Smooth muscle cell (in vitro differentiated cells): ENCODE measurements at regions not wholly inside any gene's neighbourhood (a gene's known extent, or its start where the extent isn't known, plus 50 kb on each side); places are given as distances from the start of the nearest gene placed in this dataset.

Experiments
- DNase-seq: peaks from one replicate; lab custom pipeline; 2025; ENCODE audit not compliant: unreplicated experiment; lab: John Stamatoyannopoulos, UW
- H2AFZ ChIP-seq: fragments of 200-600 bp; sonication (generic); 2 replicates; pipeline ENCODE4 v1.6.0; 2016; ENCODE audit warnings: antibody characterized with exemption, low read depth, mild to moderate bottlenecking
- H3F3A ChIP-seq: fragments of 200-600 bp; sonication (generic); 2 replicates; pipeline ENCODE4 v1.6.0; 2017; ENCODE audit warnings: antibody characterized with exemption, low read depth
- H3K27ac ChIP-seq: fragments of 200-600 bp; sonication (generic); 2 replicates; pipeline ENCODE4 v1.5.1; 2016; ENCODE audit warnings: low read depth, mild to moderate bottlenecking
- H3K27me3 ChIP-seq: fragments of 200-600 bp; sonication (generic); 2 replicates; pipeline ENCODE4 v1.6.1; 2016; ENCODE audit warnings: low read depth, mild to moderate bottlenecking
- H3K36me3 ChIP-seq: fragments of 200-600 bp; sonication (generic); 2 replicates; pipeline ENCODE4 v1.5.1; 2016; ENCODE audit warnings: low read depth
- H3K4me1 ChIP-seq: fragments of 200-600 bp; sonication (generic); 2 replicates; pipeline ENCODE4 v1.5.1; 2016; ENCODE audit warnings: low read depth
- H3K4me2 ChIP-seq: fragments of 200-600 bp; sonication (generic); 2 replicates; pipeline ENCODE4 v1.6.0; 2016; ENCODE audit warnings: mild to moderate bottlenecking
- H3K4me3 ChIP-seq: fragments of 200-600 bp; sonication (generic); 2 replicates; pipeline ENCODE4 v1.5.1; 2016; ENCODE audit warnings: mild to moderate bottlenecking
- H3K79me2 ChIP-seq: fragments of 200-600 bp; sonication (generic); 2 replicates; pipeline ENCODE4 v1.6.0; 2016; ENCODE audit warnings: low read depth, mild to moderate bottlenecking
- H3K9ac ChIP-seq: fragments of 200-600 bp; sonication (generic); 2 replicates; pipeline ENCODE4 v1.6.0; 2016; ENCODE audit warnings: low read depth
- H3K9me3 ChIP-seq: fragments of 200-600 bp; sonication (generic); replicated peaks from 2 replicates; pipeline ENCODE4 v1.5.1; 2016; ENCODE audit warnings: low read depth
- H4K20me1 ChIP-seq: fragments of 200-600 bp; sonication (generic); 2 replicates; pipeline ENCODE4 v1.6.0; 2016; ENCODE audit warnings: low read depth
- CTCF ChIP-seq: fragments of 200-600 bp; sonication (generic); IDR thresholded peaks from 2 replicates; pipeline ENCODE4 v1.5.1; 2017; ENCODE audit warnings: borderline replicate concordance, mild to moderate bottlenecking, antibody characterized with exemption; ENCODE audit not compliant: insufficient read depth, poor library complexity, severe bottlenecking
- WGBS: methylation state at CpG from one replicate; pipeline ENCODE4 v1.1.7; 2016; ENCODE audit warnings: low lambda C conversion rate; 5-methylcytosine and 5-hydroxymethylcytosine counted together

- H3K9me3 ChIP-seq, result peaks cover 9% of the 10 kb centered on the region
- H3K36me3 ChIP-seq, result no peaks in the 10 kb centered on the region
- no peak overlapping the region for H2AFZ ChIP-seq
- H4K20me1 ChIP-seq, result no peaks in the 10 kb centered on the region
- DNase-seq, result no peak
- no peak overlapping the region for H3K9ac ChIP-seq
- no peak overlapping the region for H3K4me3 ChIP-seq
- no peaks in the 10 kb centered on the region for H3K4me1 ChIP-seq
- H3K27me3 ChIP-seq, result no peaks in the 10 kb centered on the region
- H3F3A ChIP-seq, result no peaks in the 10 kb centered on the region
- TF ChIP-seq CTCF, result no peak
- H3K27ac ChIP-seq, result no peak overlapping the region
- 72% methylated on average over 3 of the region's 3 CpGs for WGBS
- H3K79me2 ChIP-seq, result no peaks in the 10 kb centered on the region
- H3K4me2 ChIP-seq, result no peak overlapping the region
Observed at GRCh38 chr2:114108824-114109416, 219.0 kb downstream of the ACTR3 start.

- Histone ChIP-seq H3K4me3 (no peak overlapping the region), H3F3A (no peaks in the 10 kb centered on the region), H3K36me3 (no peaks in the 10 kb centered on the region), H3K4me1 (no peaks in the 10 kb centered on the region), H3K79me2 (no peaks in the 10 kb centered on the region), H3K9ac (no peak overlapping the region), H3K27me3 (no peaks in the 10 kb centered on the region), H2AFZ (no peak overlapping the region), H3K27ac (no peak overlapping the region), H4K20me1 (no peaks in the 10 kb centered on the region), H3K4me2 (no peak overlapping the region), H3K9me3 (no peaks in the 10 kb centered on the region)
- no peak for DNase-seq
- no peak for TF ChIP-seq CTCF
- 98% methylated on average over 1 of the region's 1 CpG for WGBS
Observed at GRCh38 chr2:114111329-114111728, 221.4 kb downstream of the ACTR3 start.

DNA sequence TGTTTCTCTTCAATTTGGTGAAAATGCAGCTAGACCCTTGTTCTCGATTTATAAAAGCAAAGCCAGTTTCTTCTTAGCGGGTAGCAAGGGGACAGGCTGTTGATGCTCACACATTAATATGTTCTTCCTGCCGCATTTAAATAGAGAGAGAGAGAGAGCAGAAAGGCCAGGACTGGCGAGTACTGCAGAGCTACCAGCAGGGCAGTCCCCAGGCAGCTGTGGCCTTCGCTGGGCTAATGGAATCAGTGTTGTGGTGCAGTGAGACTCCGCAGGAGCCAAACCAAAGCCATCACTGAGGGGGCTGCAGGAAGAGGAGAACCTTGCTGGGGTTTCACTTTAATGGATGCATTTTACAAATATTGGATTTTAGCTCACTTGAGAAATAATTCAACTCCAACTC is 223.6 kb downstream of the ACTR3 start:
- no peak overlapping the region for H3K9ac ChIP-seq
- no peaks in the 10 kb centered on the region for H3K9me3 ChIP-seq
- H3K4me3 ChIP-seq, result no peak overlapping the region
- no peak overlapping the region for H3K4me2 ChIP-seq
- no peaks in the 10 kb centered on the region for H3K27me3 ChIP-seq
- no peak for DNase-seq
- H2AFZ ChIP-seq, result no peak overlapping the region
- H3K36me3 ChIP-seq, result no peaks in the 10 kb centered on the region
- H3K4me1 ChIP-seq, result no peaks in the 10 kb centered on the region
- no peaks in the 10 kb centered on the region for H3K79me2 ChIP-seq
- 83% methylated on average over 6 of the region's 6 CpGs for WGBS
- no peaks in the 10 kb centered on the region for H3F3A ChIP-seq
- H3K27ac ChIP-seq, result no peak overlapping the region
- TF ChIP-seq CTCF, result no peak
- no peaks in the 10 kb centered on the region for H4K20me1 ChIP-seq

DNA sequence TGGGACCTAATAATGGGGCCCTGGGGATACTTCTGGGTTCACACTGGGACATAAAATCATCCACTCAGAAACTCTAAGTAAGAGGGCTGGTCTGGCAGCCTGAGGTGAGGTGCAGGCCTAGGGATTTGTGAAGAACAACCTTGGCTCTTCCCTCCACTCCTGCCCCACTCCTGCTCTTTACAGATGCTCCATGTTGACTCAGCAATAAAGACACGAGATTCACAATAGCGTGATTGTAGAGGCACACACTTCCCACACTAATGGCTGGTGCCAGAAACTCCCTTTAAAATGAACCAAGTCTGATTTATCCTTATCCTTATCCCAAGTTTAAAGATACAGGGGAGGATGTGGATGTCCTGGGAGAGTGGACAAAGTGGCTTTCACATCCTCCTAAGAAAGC is 228.2 kb downstream of the ACTR3 start:
- Histone ChIP-seq H3F3A (no peaks in the 10 kb centered on the region), H3K9ac (no peak overlapping the region), H3K4me1 (no peaks in the 10 kb centered on the region), H3K79me2 (no peaks in the 10 kb centered on the region), H3K4me2 (no peak overlapping the region), H2AFZ (no peak overlapping the region), H3K9me3 (no peaks in the 10 kb centered on the region), H3K27ac (no peak overlapping the region), H3K4me3 (no peak overlapping the region), H4K20me1 (no peaks in the 10 kb centered on the region), H3K36me3 (no peaks in the 10 kb centered on the region), H3K27me3 (no peaks in the 10 kb centered on the region)
- DNase-seq, result no peak
- no peak for TF ChIP-seq CTCF
- WGBS, result 72% methylated on average over 2 of the region's 2 CpGs
